GM13976 (cell line): ENCODE measurements at regions not wholly inside any gene's neighbourhood (a gene's known extent, or its start where the extent isn't known, plus 50 kb on each side); places are given as distances from the start of the nearest gene placed in this dataset.

Source experiments
- DNase-seq: peaks from one replicate; pipeline ENCODE4 v3.0.0; 2012; ENCODE audit warnings: low spot score
- in situ Hi-C: fragments of 300-500 bp; cut with MboI; formaldehyde crosslinking; loops from one replicate; pipeline ENCODE4 v1.12.0; 2022; ENCODE audit warnings: low sequenced_read_pairs, mixed read lengths, inconsistent platforms; ENCODE audit not compliant: unreplicated experiment
- TF ChIP-seq, protein P1 (sequence below): IDR thresholded peaks from 2 replicates; pipeline ENCODE4 v1.5.1; 2012; ENCODE audit warnings: borderline replicate concordance, mild to moderate bottlenecking; ENCODE audit not compliant: insufficient read depth; ENCODE audit errors: extremely low read depth, missing control alignments, control extremely low read depth

DNA sequence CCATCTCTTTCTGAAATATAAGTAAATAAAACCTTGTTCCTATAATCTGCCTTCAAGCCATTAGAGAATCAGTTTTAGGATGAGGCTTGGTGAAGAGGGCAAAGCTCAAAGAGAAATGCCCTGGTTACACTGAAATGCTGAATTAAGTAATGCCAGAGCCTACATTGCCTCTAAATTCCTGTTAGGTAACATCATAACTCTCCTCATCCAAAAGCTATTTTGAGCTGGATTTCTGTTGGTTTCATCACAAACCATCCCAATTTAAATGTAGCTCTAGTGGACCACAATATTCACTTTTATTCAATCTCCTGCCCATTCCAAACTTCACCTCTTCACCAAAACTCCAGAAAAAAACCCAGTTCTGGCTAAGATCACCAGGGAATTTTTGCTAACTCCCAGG is 1319.7 kb upstream of the TENM3 start:
- TF ChIP-seq, protein P1, sequence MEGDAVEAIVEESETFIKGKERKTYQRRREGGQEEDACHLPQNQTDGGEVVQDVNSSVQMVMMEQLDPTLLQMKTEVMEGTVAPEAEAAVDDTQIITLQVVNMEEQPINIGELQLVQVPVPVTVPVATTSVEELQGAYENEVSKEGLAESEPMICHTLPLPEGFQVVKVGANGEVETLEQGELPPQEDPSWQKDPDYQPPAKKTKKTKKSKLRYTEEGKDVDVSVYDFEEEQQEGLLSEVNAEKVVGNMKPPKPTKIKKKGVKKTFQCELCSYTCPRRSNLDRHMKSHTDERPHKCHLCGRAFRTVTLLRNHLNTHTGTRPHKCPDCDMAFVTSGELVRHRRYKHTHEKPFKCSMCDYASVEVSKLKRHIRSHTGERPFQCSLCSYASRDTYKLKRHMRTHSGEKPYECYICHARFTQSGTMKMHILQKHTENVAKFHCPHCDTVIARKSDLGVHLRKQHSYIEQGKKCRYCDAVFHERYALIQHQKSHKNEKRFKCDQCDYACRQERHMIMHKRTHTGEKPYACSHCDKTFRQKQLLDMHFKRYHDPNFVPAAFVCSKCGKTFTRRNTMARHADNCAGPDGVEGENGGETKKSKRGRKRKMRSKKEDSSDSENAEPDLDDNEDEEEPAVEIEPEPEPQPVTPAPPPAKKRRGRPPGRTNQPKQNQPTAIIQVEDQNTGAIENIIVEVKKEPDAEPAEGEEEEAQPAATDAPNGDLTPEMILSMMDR: no peak
- no peak for DNase-seq
- in situ Hi-C loops: no loop called here

DNA sequence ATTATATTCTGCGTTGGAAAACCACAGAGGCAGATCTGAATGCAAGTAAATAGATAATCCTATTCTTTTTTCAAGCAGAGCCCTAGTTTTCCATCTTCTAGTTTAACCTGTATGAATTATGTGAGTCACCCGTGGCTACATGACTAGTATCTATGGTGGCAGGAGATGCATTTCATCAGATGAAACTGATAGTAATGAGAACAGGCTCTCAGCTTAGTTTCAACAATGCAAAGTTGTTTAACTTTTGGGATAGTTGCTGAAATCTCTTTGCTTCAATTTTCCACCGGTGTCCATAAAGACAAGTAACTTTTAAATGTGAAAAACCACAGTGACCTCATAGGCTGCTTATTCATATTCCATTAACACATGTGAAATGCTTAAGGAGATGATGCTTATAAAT is 1317.4 kb upstream of the TENM3 start:
- in situ Hi-C loops: no loop called here
- no peak for DNase-seq
- TF ChIP-seq, protein P1: no peak

DNA sequence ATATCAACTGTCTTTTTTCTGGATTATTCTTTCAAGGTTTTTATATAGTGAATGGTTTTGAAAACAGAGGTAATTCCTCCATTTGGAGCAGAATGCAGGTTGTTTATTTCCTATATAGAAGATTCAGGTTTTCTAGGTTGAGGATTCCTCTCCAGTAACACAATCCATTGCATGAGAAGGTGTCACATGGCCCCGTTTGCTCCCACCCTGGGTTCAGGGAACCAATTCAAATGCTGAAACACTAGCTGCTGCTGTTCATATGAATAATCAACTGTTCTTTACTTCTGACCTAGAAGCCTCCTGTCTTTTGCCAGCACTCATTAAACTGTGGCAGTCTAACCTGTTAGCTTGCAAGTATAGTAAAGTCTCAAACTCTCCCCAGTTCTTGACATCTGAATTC is 1316.9 kb upstream of the TENM3 start:
- in situ Hi-C loops: no loop called here
- DNase-seq: no peak
- TF ChIP-seq, protein P1: no peak

GRCh38 chr4:180932370-180933001 is 1310.7 kb upstream of the TENM3 start:
- TF ChIP-seq, protein P1: no peak
- in situ Hi-C loops: no loop called here
- DNase-seq: no peak

DNA sequence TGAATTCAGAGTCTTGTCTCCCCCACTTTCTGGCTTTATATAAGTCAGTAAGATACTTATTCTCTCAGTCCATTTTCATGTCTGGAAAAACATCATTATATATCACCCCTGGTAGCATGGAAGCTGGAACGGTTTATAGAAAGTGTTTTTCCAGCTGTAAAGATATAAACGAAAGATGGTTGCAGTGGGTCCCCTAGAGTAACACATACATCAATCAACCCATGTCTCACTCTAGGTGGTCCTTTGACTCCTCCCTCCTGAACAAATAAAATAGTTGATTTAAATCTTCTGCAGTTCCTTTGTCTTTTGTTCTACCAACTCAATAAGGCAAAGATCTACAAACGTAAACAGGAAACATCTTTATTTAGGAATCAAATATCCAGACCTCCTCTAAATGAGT is 1306.1 kb upstream of the TENM3 start:
- no peak for DNase-seq
- TF ChIP-seq, protein P1: no peak
- in situ Hi-C loops: no loop called here

- DNase-seq: no peak
- TF ChIP-seq, protein P1: no peak
- in situ Hi-C loops: no loop called here
Observed at GRCh38 chr4:180940680-180941079, 1302.5 kb upstream of the TENM3 start.
